Astrocyte (in vitro differentiated cells and primary cell): ENCODE measurements at regions not wholly inside any gene's neighbourhood (a gene's known extent, or its start where the extent isn't known, plus 50 kb on each side); places are given as distances from the start of the nearest gene placed in this dataset.

Experiments
- CTCF ChIP-seq: IDR thresholded peaks from 2 replicates; pipeline ENCODE4 v1.5.1; 2011; ENCODE audit warnings: low read depth, mild to moderate bottlenecking, inconsistent platforms, low read length, moderate library complexity; ENCODE audit not compliant: insufficient read depth
- EZH2 ChIP-seq: IDR thresholded peaks from 2 replicates; pipeline ENCODE4 v1.6.1; 2012; ENCODE audit warnings: mild to moderate bottlenecking, low read length, inconsistent platforms; ENCODE audit not compliant: insufficient read depth

DNA sequence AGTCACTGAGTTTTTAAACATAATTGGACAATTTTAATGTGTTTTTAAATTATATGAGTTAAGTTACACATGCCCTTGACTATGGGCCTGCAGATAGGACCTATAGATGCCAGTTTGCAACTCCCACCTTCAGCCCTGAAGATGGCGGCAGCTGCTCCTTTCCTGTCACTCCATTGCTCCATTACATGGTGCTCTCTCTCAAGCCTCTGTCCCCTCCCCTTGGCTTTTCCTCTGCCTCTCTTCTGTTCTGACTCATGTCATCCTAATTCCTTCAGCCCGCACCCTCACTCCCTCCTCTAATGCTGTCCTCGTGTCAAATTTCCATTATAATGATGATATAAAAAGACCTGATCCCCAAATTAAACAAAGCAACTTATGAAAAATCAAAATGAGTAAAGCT, 133.7 kb upstream of the HNRNPA3 start:
- TF ChIP-seq CTCF, result no peak
- no peak for TF ChIP-seq EZH2
